HG02973 (cell line): ENCODE measurements at regions not wholly inside any gene's neighbourhood (a gene's known extent, or its start where the extent isn't known, plus 50 kb on each side); places are given as distances from the start of the nearest gene placed in this dataset.
"Not testable (repeated sequence)": the region's sequence is repeated elsewhere in the genome, so short reads cannot be mapped to it uniquely, and the experiment has no call there.

Source experiments
- ATAC-seq: cut with Tn5 transposase; IDR thresholded peaks from one replicate; pipeline ENCODE4 v1.9.1; 2021; ENCODE audit warnings: moderate library complexity; ENCODE audit not compliant: unreplicated experiment

GRCh38 chr2:14751581-14751980, 119.1 kb downstream of the LRATD1 start:
- no peak for ATAC-seq

GRCh38 chr2:14752295-14752694, 119.8 kb downstream of the LRATD1 start:
- ATAC-seq = no peak

- no peak for ATAC-seq
These were observed 123.6 kb downstream of the LRATD1 start for GRCh38 chr2:14756122-14756541.

GRCh38 chr2:14756981-14757657, 124.6 kb downstream of the LRATD1 start:
- ATAC-seq = no peak

GRCh38 chr2:14759082-14759481, 126.6 kb downstream of the LRATD1 start:
- ATAC-seq = no peak

- ATAC-seq = no peak
These were observed 127.7 kb downstream of the LRATD1 start for GRCh38 chr2:14760169-14760568.

- ATAC-seq = no peak
These were observed 128.6 kb downstream of the LRATD1 start for GRCh38 chr2:14761118-14761517.

- ATAC-seq = no peak
These were observed 141.2 kb downstream of the LRATD1 start for GRCh38 chr2:14773696-14774095.

GRCh38 chr2:14774436-14774968, 142.0 kb downstream of the LRATD1 start:
- no peak for ATAC-seq

- no peak for ATAC-seq
These were observed 143.7 kb downstream of the LRATD1 start for GRCh38 chr2:14776216-14776615.

GRCh38 chr2:14778015-14778414, 145.5 kb downstream of the LRATD1 start:
- ATAC-seq = no peak

- no peak for ATAC-seq
These were observed 146.7 kb downstream of the LRATD1 start for GRCh38 chr2:14779252-14779651.

- ATAC-seq = no peak
These were observed 148.6 kb downstream of the LRATD1 start for GRCh38 chr2:14781142-14781541.

- not testable (repeated sequence) for ATAC-seq
These were observed 156.3 kb downstream of the LRATD1 start for GRCh38 chr2:14788814-14789213.

GRCh38 chr2:14790041-14790640, 157.6 kb downstream of the LRATD1 start:
- ATAC-seq = no peak

GRCh38 chr2:14803994-14804393, 171.5 kb downstream of the LRATD1 start:
- no peak for ATAC-seq

GRCh38 chr2:14804902-14805301, 172.4 kb downstream of the LRATD1 start:
- no peak for ATAC-seq

GRCh38 chr2:14806613-14807012, 174.1 kb downstream of the LRATD1 start:
- no peak for ATAC-seq

GRCh38 chr2:14815201-14815600, 182.7 kb downstream of the LRATD1 start:
- no peak for ATAC-seq

GRCh38 chr2:14816069-14817060, 183.8 kb downstream of the LRATD1 start:
- ATAC-seq = no peak

GRCh38 chr2:14817848-14818247, 185.3 kb downstream of the LRATD1 start:
- no peak for ATAC-seq
